ENCODE measurements at regions not wholly inside any gene's neighbourhood (a gene's known extent, or its start where the extent isn't known, plus 50 kb on each side); places are given as distances from the start of the nearest gene placed in this dataset.

DNA sequence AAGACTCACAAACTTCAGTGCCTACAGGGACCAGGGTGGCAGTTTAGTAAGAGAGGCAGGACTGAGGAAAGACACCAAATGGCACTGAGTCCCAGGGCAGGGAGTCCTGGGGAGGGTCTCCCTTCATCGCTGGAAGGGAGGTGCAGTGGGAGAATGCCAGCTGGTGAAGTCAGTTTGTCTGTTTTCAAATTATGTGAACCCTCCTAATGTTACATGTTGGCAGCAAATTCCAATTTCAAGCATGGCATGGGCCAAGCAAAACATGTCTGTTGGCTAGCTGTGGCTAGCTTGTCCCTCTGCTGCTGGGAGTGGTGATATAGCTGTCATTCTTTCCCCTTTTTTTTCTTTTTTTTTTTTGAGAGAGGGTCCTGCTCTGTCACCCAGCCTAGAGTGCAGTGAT lies 55.9 kb upstream of the HAAO start:
- no peak for DNase-seq

DNA sequence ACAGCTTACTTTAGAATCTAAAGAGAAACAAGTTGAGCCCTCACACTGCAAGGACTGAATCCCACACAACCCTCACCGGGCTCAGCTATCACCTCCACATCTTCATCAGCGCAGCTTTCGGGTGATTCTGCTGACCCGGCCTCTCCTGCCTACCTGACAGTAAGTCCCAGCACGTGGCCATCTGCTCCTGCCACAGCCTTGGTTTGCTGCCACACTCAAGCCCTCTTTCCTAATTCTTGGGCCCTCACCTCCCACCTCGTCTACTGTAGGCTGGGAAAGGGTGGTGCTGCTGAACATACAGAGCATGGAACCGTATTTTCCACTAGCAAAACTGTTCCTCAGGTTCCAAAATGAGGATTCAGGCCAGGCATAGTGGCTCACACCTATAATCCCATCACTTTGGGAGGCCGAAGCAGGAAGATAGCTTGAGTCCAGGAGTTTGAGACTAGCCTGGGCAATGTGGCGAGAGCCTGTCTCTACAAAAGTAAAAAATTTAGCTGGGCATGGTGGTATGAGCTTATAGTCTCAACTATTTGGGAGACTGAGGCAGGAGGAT lies 55.3 kb upstream of the HAAO start:
- no peak for DNase-seq

DNA sequence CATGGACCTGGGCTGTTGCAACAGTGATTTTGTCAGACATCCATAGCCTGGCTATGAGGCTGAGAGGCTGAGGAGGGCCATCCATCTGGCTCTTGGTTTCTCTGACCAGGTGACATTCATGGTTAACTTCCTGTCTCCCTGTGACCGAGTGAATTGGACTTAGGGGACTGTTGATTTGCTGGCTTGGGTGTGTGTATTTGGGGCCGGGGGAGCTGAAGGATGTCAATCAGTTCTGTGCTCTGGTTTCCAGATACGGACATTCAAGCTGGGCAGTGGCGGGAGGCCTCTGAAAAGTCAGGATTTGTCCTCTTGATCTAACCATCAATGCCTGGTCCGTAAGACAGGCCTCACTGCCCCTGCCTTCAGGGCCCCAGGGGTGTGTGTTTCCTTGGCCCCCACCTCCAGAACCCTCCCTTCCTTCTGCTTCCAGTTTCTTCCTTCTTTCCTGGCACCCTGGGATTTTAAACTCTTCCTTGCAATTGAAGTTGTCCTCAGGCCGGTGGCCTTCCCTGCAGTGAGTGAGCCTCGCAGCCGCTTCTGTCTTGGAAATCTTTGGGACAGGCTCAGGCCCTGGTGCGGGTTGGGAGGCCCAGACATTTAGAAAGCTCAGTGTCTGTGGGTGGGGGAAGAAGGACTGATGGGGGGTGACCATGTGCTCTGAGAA lies 54.7 kb upstream of the HAAO start:
- no peak for DNase-seq

DNA sequence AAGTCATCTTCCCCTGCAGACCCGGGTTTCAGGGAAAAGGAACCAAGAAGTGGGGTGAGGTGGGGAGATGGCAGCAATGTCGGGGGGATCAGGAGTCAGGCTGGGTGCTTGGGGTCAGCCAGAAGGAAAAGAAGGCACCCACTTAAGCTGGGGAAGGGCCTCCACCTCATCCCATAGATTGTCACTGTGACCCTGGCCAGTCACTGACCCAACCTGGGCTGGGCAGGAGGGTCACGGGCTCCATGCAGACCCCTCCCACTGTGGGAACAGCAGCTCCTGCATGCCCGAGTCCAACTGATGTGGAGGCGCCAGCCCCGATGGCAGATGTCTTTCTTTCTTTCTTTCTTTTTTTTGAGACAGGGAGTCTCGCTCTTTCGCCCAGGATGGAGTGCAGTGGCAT lies 53.6 kb upstream of the HAAO start:
- no peak for DNase-seq

DNA sequence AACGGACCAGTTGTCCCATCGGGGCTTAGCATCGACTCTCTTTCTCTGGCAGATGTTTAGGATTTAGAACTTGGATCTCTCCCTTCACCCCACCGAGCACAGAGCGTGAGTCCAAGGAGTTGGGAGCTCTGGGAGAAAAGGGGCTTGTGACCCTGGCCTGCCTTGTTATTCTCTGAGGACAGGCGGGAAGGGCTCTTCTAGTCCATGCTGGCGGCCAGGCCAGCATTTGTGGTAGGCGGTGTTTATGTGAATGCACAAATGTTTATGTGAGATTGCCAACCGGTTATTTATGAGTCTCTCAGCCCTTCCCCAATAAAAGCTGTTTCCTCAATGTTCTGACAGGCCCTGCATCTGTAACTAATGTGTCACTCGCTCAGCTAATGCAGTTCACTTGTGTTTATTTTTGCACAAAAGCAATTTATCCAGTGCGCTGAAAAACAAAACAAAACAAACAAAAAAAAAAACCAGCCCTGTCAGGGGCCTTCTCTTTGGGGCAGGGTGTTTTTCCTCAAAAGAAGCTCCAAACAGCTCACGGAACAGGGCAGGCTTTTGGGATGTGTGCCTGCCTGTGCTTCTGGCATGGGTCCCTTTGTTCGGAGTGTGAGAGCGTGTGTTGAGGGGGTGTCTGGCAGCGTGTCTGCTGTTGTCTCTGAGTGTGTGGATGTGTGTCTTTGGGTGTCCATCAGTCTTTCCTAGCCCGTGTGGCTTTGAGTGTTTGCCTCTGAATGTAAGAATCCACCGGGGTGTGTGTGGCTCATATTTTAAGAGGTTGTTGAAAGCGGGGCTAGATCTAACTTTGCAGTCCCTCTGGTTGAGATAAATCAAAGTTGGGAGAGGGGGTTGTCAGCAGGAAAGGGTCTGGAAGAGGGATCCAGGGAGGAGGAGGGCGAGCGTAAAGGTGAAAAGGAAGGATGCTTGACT lies 52.8 kb upstream of the HAAO start:
- DNase-seq: no peak

DNA sequence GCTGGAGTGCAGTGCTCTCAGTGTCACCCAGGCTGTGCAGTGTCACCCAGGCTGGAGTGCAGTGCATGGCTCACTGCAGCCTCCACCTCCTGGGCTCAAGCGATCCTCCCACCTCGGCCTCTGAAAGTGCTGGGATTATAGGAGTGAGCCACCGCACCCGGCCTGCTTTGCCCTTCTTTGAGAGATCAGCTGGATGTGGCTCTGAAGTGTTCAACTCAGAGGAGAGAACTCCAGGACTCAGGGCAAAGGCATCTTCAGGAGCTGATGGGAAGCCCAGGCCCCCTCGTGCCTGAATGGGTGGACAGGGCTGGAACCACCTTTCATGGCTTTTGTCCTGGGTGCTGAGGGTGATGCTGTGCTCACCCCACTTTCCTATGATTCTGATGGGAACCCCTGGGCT lies 52.0 kb upstream of the HAAO start:
- DNase-seq: no peak

DNA sequence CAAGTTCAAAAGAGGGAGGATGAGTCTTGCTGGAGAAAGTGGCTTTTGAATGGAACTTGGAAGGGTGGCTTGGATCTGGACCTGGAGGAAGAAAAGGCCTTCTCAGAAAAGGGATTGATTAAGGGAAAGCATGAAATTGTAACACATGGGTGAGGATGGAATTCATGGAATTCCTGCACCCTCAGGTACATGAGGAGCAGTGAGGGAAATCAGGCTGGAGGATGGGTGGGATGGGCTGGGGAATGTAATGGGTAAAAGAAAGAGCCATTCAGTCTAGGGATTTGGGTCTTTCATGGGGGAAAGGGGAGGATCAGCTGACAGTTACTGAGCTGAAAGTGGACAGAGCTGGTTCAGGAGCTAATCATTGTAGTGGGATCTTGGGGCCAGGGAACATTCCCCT lies 51.2 kb upstream of the HAAO start:
- DNase-seq: no peak

DNA sequence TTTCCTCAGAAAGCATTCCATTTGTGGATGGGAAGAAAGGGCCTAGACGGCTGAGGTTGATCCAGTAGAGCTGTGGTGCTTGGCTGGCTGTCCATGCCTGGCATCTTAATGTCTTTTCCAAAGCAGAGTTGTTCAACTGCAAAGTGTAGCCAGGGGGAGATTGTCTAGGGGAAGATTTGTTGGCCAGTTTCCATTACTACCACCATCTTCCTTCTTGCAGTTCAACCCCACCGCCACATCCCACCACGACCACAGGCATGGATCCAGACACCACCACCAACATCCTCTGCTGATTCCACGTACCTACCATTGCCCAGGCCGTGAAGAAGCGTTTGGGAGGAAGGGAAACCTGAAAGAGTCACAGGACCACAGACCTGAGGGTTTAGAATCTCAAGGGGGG lies 50.7 kb upstream of the HAAO start:
- no peak for DNase-seq

DNA sequence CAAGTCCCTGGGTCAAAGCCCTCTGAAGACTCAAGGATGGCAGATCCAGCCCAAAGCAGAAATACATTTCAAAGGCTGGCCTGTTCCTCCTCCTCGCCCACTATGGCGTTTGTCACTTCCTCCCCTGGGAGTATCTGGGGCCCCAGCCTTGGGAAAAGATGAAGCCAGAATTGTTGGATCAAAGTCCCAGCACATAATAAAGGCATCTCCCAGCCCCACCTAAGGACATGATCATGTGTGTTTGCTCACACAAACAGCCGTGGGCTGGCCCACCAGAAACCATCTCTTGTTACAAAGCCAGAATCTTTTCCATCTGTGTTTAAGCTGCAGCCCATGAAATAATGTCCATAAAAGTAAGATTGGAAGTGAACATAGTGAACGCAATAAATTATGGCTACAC lies 50.1 kb upstream of the HAAO start:
- DNase-seq: no peak

Measured in NCI-H2107 (cell line).